HFFc6 (cell line): ENCODE measurements at regions not wholly inside any gene's neighbourhood (a gene's known extent, or its start where the extent isn't known, plus 50 kb on each side); places are given as distances from the start of the nearest gene placed in this dataset.

ENCODE experiments used
- DNase-seq: peaks from one replicate; pipeline ENCODE4 v3.0.0-alpha.2; 2018
- H3K27ac Mint-ChIP-seq: 2 replicates; pipeline ENCODE4 v1.8.0; 2020; ENCODE audit warnings: mild to moderate bottlenecking, mixed read lengths
- H3K27me3 Mint-ChIP-seq: 2 replicates; pipeline ENCODE4 v1.8.0; 2021; ENCODE audit warnings: mild to moderate bottlenecking, moderate library complexity, mixed read lengths; ENCODE audit not compliant: insufficient read depth
- H3K36me3 Mint-ChIP-seq: 2 replicates; pipeline ENCODE4 v1.8.0; 2021; ENCODE audit warnings: low read depth, mixed read lengths
- H3K4me1 Mint-ChIP-seq: 2 replicates; pipeline ENCODE4 v1.8.0; 2020; ENCODE audit warnings: low read depth, mixed read lengths
- H3K4me3 Mint-ChIP-seq: 2 replicates; pipeline ENCODE4 v1.8.0; 2020; ENCODE audit warnings: mild to moderate bottlenecking, moderate library complexity, mixed read lengths
- H3K9me3 Mint-ChIP-seq: 2 replicates; pipeline ENCODE4 v1.8.0; 2020; ENCODE audit warnings: mild to moderate bottlenecking, mixed read lengths
- TF ChIP-seq, protein P1 (sequence below): fragments of 200-600 bp; sonication (generic); IDR thresholded peaks from 2 replicates; pipeline ENCODE4 v1.5.0; 2021; ENCODE audit warnings: antibody characterized with exemption, mild to moderate bottlenecking

DNA sequence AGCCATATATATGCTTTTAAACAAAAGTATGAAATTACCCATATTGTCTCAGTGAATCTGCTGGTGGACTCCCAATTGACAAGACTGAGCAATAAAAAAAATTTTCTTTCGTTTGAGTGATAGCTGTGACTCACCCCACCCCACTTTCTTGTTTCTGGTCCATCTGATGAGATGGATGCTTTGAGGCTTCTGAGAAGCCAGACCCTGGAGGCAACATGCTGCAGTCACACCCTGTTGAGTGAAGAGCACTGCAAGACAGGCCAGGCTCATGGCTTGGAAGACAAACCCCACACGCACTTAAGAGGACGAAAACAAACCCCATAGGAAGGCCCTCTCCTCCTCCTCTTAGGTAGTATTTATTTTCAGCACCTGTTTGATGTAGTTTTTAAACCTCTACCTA lies 276.0 kb upstream of the TTC14 start:
- H3K27ac Mint-ChIP-seq = no peak overlapping the region
- H3K4me1 Mint-ChIP-seq = peaks cover 18% of the 10 kb centered on the region
- peaks cover 12% of the 10 kb centered on the region for H3K36me3 Mint-ChIP-seq
- H3K4me3 Mint-ChIP-seq = no peak overlapping the region
- no peaks in the 10 kb centered on the region for H3K9me3 Mint-ChIP-seq
- TF ChIP-seq, protein P1, sequence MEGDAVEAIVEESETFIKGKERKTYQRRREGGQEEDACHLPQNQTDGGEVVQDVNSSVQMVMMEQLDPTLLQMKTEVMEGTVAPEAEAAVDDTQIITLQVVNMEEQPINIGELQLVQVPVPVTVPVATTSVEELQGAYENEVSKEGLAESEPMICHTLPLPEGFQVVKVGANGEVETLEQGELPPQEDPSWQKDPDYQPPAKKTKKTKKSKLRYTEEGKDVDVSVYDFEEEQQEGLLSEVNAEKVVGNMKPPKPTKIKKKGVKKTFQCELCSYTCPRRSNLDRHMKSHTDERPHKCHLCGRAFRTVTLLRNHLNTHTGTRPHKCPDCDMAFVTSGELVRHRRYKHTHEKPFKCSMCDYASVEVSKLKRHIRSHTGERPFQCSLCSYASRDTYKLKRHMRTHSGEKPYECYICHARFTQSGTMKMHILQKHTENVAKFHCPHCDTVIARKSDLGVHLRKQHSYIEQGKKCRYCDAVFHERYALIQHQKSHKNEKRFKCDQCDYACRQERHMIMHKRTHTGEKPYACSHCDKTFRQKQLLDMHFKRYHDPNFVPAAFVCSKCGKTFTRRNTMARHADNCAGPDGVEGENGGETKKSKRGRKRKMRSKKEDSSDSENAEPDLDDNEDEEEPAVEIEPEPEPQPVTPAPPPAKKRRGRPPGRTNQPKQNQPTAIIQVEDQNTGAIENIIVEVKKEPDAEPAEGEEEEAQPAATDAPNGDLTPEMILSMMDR = no peak
- H3K27me3 Mint-ChIP-seq = 0 out of 2 replicates have a peak, but pooled peaks cover 2% of the 10 kb centered on the region
- DNase-seq = no peak

DNA sequence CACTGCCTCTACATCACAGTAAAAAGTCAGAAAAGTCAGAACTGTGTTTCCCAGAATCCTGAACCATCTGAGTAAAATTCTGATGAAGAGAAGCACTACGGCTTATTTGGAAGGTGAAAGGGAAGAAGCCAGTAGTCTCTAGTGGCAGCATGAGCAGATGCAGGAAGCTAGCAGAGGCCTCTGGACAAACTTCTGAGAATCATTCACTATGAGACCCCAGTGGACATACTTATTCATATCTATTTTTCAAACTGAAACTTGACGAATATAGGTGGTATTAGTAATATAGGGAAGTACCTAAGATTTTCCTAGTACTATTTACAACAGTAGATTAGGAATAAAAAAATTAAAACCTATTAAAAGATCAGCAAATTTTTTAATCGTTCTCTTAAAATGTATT lies 272.8 kb upstream of the TTC14 start:
- no peak overlapping the region for H3K27ac Mint-ChIP-seq

DNA sequence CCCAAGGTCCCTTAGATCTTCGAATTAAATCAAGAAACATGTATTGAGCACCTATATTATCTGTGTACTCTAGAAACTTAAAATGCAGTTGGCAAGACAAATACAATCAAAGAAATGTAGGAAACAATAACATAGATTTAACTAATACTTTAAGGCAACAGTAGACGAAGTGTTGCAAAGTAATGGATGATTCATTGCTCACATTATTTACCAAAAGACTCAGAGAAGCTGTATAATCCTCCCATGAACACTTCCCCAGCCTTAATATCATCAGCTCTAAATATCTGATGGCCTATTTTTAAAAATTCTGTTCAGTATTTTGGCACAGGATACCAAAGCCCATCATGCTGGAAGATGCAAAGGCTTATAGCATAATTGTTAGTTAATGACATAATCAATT lies 272.1 kb upstream of the TTC14 start:
- H3K36me3 Mint-ChIP-seq = peaks cover 5% of the 10 kb centered on the region
- TF ChIP-seq, protein P1 = no peak
- 0 out of 2 replicates have a peak, but pooled peaks cover 2% of the 10 kb centered on the region for H3K27me3 Mint-ChIP-seq
- peaks cover 29% of the 10 kb centered on the region for H3K4me1 Mint-ChIP-seq
- no peak overlapping the region for H3K4me3 Mint-ChIP-seq
- H3K27ac Mint-ChIP-seq = no peak overlapping the region
- DNase-seq = no peak
- H3K9me3 Mint-ChIP-seq = peaks cover 10% of the 10 kb centered on the region

More for the DNA sequence above, 272.8 kb upstream of the TTC14 start:
- H3K4me3 Mint-ChIP-seq = no peak overlapping the region
- TF ChIP-seq, protein P1 = no peak; the same call in 1 of the 2 replicates
- H3K9me3 Mint-ChIP-seq = peaks cover 10% of the 10 kb centered on the region
- no peak for DNase-seq
- H3K27me3 Mint-ChIP-seq = 0 out of 2 replicates have a peak, but pooled peaks cover 2% of the 10 kb centered on the region
- H3K4me1 Mint-ChIP-seq = peaks cover 29% of the 10 kb centered on the region
- H3K36me3 Mint-ChIP-seq = peaks cover 10% of the 10 kb centered on the region

DNA sequence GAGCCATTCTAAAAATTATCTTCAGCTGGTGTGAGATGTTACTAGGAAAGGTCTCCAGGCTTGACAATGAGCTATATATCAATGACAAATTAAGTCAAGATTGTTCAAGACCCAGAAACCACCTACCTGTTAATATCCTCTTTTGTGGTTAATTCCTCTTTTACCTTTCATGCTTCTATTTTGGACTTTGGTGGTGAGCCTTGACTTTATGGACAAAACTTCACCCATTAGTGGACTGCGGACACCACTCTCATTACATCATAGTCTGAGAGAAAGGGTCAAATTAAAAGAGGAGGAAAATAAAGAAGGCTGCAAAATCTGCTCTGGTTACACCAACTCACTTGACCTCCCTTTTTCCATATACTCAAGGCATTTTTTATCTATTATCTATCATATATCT lies 271.5 kb upstream of the TTC14 start:
- TF ChIP-seq, protein P1 = no peak
- Mint-ChIP-seq H3K4me1 (peaks cover 29% of the 10 kb centered on the region), H3K36me3 (peaks cover 5% of the 10 kb centered on the region), H3K9me3 (peaks cover 10% of the 10 kb centered on the region), H3K27ac (no peak overlapping the region), H3K4me3 (no peak overlapping the region), H3K27me3 (0 out of 2 replicates have a peak, but pooled peaks cover 2% of the 10 kb centered on the region)
- no peak for DNase-seq

DNA sequence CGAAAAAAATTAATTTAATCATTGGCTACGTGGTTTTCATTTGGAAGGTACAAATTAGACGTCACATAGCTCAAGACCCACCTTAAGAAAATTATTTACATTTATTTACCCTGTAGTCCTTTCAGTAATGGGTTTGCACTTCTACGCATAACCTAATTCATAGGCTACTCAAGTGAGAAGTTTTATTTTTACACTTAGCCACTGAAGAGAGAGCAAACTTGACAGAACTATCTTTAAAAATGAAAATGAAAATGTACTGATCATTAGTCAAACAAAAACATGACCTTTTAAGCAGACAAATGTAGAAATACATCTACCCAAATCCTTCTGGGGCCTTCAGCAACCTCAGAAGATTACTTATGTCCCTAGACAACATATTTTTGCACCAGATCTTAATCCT lies 269.4 kb upstream of the TTC14 start:
- no peak overlapping the region for H3K27ac Mint-ChIP-seq
- H3K27me3 Mint-ChIP-seq = no peaks in the 10 kb centered on the region
- peaks cover 10% of the 10 kb centered on the region for H3K9me3 Mint-ChIP-seq
- H3K36me3 Mint-ChIP-seq = peaks cover 5% of the 10 kb centered on the region
- no peak overlapping the region for H3K4me3 Mint-ChIP-seq
- no peak for DNase-seq
- peaks cover 21% of the 10 kb centered on the region for H3K4me1 Mint-ChIP-seq
- TF ChIP-seq, protein P1 = no peak

DNA sequence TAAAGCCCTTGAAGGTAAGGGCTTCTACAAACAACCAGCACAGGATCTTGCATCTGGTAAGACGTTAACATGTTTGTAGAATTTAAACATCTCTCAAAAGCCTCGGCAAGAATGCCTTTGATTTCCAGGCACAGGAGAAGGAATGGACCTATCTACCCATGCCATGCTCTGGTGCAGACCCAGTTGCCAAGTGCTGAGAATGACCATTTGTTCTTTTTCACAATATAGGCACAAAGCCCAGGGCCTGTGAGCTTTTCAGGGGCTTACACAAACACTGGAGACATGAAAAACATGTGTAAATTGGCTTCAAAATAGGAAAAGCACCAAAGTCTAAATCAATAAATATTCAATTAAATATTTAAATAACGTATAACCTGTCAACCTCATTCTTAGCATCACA lies 266.9 kb upstream of the TTC14 start:
- Mint-ChIP-seq H3K36me3 (peaks cover 5% of the 10 kb centered on the region), H3K27ac (no peak overlapping the region), H3K4me1 (peaks cover 14% of the 10 kb centered on the region), H3K4me3 (no peak overlapping the region), H3K9me3 (peaks cover 10% of the 10 kb centered on the region), H3K27me3 (no peaks in the 10 kb centered on the region)
- DNase-seq = no peak
- TF ChIP-seq, protein P1 = no peak
